Loucy (cell line): ENCODE measurements at regions not wholly inside any gene's neighbourhood (a gene's known extent, or its start where the extent isn't known, plus 50 kb on each side); places are given as distances from the start of the nearest gene placed in this dataset.

ENCODE experiments used
- CTCF ChIP-seq: fragments of 200-600 bp; sonication (generic); conservative IDR thresholded peaks from 2 replicates; pipeline ENCODE4 v1.5.1; 2014; ENCODE audit warnings: mild to moderate bottlenecking, antibody characterized with exemption, low read length
- EZH2phosphoT487 ChIP-seq: fragments of 200-600 bp; IDR thresholded peaks from 2 replicates; pipeline ENCODE4 v1.6.1; 2018; ENCODE audit warnings: antibody characterized with exemption, mild to moderate bottlenecking, moderate library complexity, borderline replicate concordance

- TF ChIP-seq CTCF = no peak
- no peak for TF ChIP-seq EZH2phosphoT487
These were observed 571.2 kb upstream of the FAT1 start for GRCh38 chr4:187294861-187295260.
